NT2/D1 (cell line): ENCODE measurements at regions not wholly inside any gene's neighbourhood (a gene's known extent, or its start where the extent isn't known, plus 50 kb on each side); places are given as distances from the start of the nearest gene placed in this dataset.

ENCODE experiments used
- SUZ12 ChIP-seq: IDR thresholded peaks from 2 replicates; pipeline ENCODE4 v1.6.1; 2011; ENCODE audit not compliant: insufficient read length, insufficient read depth; ENCODE audit errors: extremely low read depth
- YY1 ChIP-seq: IDR thresholded peaks from 2 replicates; pipeline ENCODE4 v1.6.1; 2011; ENCODE audit not compliant: insufficient read length, insufficient read depth
- ZNF274 ChIP-seq: IDR thresholded peaks from 2 replicates; pipeline ENCODE4 v1.6.1; 2011; ENCODE audit warnings: mild to moderate bottlenecking, low read depth, low read length

GRCh38 chr7:40946549-40946948, 756.3 kb downstream of the INHBA start:
- TF ChIP-seq ZNF274 (no peak), SUZ12 (no peak), YY1 (no peak)
